ENCODE measurements at regions not wholly inside any gene's neighbourhood (a gene's known extent, or its start where the extent isn't known, plus 50 kb on each side); places are given as distances from the start of the nearest gene placed in this dataset.
A peak's percentile ranks its signal among the peaks of the same experiment; 100 is the strongest.
"Not testable (repeated sequence)": the region's sequence is repeated elsewhere in the genome, so short reads cannot be mapped to it uniquely, and the experiment has no call there.

DNA sequence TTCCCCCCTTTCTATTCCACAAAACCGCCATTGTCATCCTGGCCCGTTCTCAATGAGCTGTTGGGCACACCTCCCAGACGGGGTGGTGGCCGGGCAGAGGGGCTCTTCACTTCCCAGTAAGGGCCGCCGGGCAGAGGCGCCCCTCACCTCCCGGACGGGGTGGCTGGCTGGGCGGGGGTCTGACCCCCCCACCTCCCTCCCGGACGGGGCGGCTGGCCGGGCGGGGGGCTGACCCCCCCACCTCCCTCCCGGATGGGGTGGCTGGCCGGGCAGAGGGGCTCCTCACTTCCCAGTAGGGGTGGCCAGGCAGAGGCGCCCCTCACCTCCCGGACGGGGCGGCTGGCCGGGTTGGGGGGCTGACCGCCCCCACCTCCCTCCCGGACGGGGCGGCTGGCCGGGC is 363.6 kb upstream of the UMPS start:
- in situ Hi-C loops (cut with HindIII; ENCODE audit: low sequenced_read_pairs); DNase-seq (ENCODE audit: low spot score): not testable (repeated sequence)

- in situ Hi-C loops (cut with HindIII; ENCODE audit: low sequenced_read_pairs): no loop called here
These were observed 357.5 kb upstream of the UMPS start for GRCh38 chr3:124372775-124373174.

GRCh38 chr3:124373524-124373923 is 356.7 kb upstream of the UMPS start:
- in situ Hi-C loops (cut with HindIII; ENCODE audit: low sequenced_read_pairs): no loop called here
- DNase-seq (ENCODE audit: low spot score): no peak

More at GRCh38 chr3:124372775-124373174, 357.5 kb upstream of the UMPS start:
- DNase-seq (ENCODE audit: low spot score): no peak

DNA sequence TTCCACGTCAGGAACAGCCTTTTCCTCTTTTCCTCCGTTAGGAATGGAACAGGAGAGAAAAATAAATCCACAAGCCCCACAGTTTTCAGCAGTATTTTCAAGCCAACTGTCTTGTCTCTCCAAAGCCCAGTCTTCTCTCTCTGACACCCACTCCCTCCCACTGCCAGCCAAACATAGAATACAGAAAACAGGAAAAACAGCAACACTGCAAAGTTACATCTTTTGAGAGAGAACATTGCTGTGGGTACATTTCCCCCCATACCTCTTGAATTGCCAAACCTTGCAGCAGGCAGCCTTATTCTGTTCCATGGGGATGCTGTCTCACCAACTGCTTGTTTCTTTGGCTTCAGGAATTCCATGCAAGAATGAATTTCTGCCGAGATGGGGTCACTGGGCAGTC is 355.7 kb upstream of the UMPS start:
- no peak for DNase-seq (ENCODE audit: low spot score)
- in situ Hi-C loops (cut with HindIII; ENCODE audit: low sequenced_read_pairs): no loop called here

- DNase-seq (ENCODE audit: low spot score): no peak
- in situ Hi-C loops (cut with HindIII; ENCODE audit: low sequenced_read_pairs): no loop called here
These were observed 348.5 kb upstream of the UMPS start for GRCh38 chr3:124381575-124382333.

DNA sequence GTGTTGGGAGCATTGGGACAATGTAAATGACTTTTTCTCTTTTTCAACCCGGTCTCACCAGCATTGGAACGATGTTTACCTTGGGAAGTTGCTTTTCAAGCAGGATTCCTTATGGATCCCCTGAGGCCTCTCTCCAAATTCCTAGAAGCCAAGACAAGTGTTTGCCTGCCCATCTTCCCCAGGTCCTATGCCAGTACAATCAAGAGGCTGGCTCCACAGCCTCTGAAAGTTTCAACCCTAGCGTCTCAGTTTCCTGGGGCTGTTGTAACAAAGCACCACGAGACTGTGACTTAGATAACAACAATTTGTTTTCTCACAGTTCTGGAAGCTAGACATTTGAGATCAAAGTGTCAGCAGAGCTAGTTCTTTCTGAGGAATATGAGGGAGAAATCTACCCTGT is 347.2 kb upstream of the UMPS start:
- in situ Hi-C loops (cut with HindIII; ENCODE audit: low sequenced_read_pairs): no loop called here
- no peak for DNase-seq (ENCODE audit: low spot score)

GRCh38 chr3:124383846-124384466 is 346.3 kb upstream of the UMPS start:
- in situ Hi-C loops (cut with HindIII; ENCODE audit: low sequenced_read_pairs): no loop called here

DNA sequence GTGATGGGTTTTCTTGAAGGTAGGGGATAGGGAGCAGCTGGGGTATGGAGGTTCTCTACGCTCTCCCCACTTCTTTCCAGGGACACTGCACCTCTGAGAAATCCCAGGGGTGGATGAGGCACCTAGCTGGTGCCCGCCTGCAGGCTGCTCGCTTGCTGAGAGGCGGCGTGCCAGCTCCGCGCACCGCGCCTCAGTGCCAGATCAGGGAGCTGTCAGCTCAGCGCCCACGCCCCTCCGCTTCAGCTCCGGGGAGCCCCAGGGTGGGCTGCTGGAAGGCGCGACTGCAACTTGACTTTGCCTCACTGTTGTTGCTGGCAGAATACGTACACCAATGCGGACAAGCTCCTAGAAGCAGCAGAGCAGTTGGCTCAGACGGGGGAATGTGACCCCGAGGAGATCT is 345.7 kb upstream of the UMPS start:
- in situ Hi-C loops (cut with HindIII; ENCODE audit: low sequenced_read_pairs): no loop called here
- DNase-seq (ENCODE audit: low spot score): no peak

More at GRCh38 chr3:124383846-124384466, 346.3 kb upstream of the UMPS start:
- no peak for DNase-seq (ENCODE audit: low spot score)

DNA sequence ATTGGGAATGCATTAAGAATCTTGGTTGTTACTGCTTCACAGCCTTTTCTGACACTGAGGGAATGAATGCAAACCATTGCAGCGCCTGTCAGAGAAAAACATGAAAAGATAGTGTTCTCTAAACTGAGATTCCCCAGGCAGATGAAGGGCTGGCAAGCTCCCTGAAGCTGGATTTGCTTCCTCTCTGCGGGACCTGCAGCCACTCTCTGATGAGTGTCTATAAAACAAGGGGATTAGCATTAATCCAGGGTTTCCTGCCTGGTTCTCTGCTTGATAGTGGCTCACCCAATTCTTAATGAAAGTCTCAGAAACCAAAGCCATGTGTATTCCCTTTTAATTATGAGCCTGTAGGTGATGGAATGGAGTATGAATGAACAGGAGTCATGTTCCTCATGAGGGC is 344.3 kb upstream of the UMPS start:
- DNase-seq (ENCODE audit: low spot score): no peak
- in situ Hi-C loops (cut with HindIII; ENCODE audit: low sequenced_read_pairs): no loop called here

- no peak for DNase-seq (ENCODE audit: low spot score)
- in situ Hi-C loops (cut with HindIII; ENCODE audit: low sequenced_read_pairs): no loop called here
These were observed 343.2 kb upstream of the UMPS start for GRCh38 chr3:124386996-124387595.

DNA sequence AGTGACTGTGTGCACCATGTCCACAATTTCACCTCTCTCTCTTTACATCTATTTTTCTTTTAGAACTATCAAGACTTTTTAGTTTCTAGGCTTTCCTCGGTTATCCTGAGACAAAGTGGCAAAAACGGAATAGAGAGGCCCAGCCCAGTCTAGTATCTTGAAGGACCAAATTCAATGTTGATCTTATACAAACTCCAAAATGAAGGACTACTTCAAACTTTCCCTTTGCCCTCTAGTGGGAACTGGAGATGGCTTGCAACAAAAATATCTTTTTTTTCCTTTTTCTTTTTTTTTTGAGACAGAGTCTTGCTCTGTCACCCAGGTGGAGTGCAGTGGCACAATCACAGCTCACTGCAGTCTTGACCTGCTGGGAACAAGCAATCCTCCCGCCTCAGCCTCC is 338.5 kb upstream of the UMPS start:
- in situ Hi-C loops (cut with HindIII; ENCODE audit: low sequenced_read_pairs): no loop called here
- DNase-seq (ENCODE audit: low spot score): no peak

DNA sequence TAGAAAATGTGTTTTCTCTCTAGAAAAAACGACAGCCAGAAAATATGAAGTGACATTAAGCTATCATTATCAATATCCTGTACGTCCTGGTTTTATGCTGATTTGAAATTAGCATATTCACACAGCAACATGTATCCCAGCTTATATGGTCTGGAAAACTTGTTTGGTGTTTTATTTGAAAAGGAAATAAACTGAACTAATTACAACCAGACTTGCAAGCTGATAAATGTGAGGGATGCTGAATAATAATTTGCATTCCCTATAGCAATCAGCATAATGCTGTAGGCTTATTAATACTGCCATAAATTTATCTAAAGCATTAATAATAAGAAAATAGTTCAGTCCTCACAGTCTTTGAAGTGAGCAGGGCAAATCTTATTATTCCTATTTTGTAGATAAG is 336.9 kb upstream of the UMPS start:
- DNase-seq (ENCODE audit: low spot score): no peak
- in situ Hi-C loops (cut with HindIII; ENCODE audit: low sequenced_read_pairs): no loop called here

DNA sequence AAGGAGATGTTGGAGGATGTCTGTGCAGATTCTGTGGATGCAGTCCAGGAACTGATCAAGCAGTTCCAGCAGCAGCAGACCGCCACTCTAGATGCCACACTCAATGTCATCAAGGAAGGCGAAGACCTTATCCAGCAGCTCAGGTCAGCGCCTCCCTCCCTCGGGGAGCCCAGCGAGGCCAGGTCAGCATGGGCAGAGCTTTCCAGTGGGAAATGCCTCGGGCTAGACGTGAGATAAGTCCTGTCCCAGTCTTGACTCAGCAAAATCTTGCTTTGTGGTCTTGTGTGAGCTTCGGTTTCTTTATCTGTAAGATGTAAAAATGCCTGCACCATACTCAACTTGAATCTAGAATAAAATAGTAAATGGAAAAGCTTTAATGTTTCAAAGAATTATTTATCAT is 335.1 kb upstream of the UMPS start:
- no peak for DNase-seq (ENCODE audit: low spot score)
- in situ Hi-C loops (cut with HindIII; ENCODE audit: low sequenced_read_pairs): no loop called here

DNA sequence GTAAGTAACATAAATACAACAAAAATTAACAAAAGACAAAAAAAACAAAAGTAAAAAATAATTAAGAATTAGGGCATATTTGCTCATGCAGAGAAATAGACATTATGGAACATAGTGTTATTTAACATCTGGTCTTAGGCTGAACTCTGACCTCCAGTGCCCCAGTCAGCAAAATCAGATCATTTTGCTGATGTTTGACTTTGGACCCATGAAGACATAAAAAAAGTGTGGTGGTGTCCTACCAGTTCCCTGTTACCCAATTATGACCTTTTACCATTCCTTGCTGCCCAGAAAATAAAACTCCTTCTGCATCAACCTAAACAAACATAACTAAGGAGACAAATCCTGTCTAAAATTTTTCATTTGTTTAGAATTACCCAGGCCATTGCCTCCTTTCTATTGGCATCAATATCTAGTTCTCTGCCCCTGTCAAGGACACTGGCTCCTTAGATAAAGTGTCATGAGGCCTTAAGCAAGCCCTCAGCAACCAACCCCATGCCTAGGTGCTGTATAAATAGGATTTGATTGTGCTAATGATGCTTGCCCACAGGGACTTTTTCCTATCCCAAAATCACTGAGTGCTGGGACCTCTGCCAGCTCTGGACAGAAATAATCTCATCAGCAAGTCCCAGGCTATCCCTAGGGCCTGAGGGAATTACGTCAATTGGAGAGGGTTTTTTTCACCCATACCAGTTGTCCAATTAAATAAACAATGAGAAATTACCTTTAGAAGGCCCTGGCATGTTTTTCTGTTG is 334.5 kb upstream of the UMPS start:
- in situ Hi-C loops (cut with HindIII; ENCODE audit: low sequenced_read_pairs): no loop called here
- peak; percentile 23 for DNase-seq (ENCODE audit: low spot score)

GRCh38 chr3:124396339-124396950 is 333.8 kb upstream of the UMPS start:
- no peak for DNase-seq (ENCODE audit: low spot score)
- in situ Hi-C loops (cut with HindIII; ENCODE audit: low sequenced_read_pairs): no loop called here

- in situ Hi-C loops (cut with HindIII; ENCODE audit: low sequenced_read_pairs): no loop called here
- no peak for DNase-seq (ENCODE audit: low spot score)
These were observed 333.2 kb upstream of the UMPS start for GRCh38 chr3:124397088-124397487.

DNA sequence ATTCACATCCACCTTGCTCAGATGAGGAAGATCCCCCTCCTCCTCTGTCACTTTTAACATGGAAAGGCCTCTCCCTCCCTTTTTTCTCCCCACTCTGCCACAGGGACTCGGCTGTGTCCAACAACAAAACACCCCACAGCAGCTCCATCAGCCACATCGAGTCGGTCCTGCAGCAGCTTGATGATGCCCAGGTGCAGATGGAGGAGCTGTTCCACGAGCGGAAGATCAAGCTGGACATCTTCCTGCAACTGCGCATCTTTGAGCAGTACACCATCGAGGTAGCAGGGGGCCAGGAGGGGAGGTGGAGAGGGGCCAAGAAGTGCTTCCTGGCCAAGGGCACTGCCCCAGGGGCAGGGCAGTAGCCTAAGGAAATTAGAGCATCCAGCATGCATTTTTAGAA is 331.7 kb upstream of the UMPS start:
- in situ Hi-C loops (cut with HindIII; ENCODE audit: low sequenced_read_pairs): no loop called here
- no peak for DNase-seq (ENCODE audit: low spot score)

DNA sequence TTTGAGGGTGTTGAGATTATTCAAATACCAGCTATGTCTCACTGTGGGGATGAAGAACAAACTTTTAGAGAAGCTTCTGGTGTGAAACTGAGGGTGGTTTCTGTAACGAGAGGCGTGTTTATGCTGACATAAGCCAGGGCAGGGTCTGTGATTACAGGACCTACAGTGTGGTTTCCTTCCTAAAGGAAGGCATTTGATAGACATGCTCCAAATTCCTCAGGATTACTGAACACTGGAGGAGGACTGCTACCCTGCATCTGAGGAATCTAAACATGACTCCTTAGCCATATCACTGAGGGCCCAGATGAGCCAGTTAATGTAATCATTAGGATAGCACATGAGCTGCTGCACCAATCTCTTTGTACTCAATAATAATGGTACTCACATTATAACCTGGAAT is 328.4 kb upstream of the UMPS start:
- DNase-seq (ENCODE audit: low spot score): no peak
- in situ Hi-C loops (cut with HindIII; ENCODE audit: low sequenced_read_pairs): no loop called here

- in situ Hi-C loops (cut with HindIII; ENCODE audit: low sequenced_read_pairs): no loop called here
These were observed 327.5 kb upstream of the UMPS start for GRCh38 chr3:124402791-124403190.

DNA sequence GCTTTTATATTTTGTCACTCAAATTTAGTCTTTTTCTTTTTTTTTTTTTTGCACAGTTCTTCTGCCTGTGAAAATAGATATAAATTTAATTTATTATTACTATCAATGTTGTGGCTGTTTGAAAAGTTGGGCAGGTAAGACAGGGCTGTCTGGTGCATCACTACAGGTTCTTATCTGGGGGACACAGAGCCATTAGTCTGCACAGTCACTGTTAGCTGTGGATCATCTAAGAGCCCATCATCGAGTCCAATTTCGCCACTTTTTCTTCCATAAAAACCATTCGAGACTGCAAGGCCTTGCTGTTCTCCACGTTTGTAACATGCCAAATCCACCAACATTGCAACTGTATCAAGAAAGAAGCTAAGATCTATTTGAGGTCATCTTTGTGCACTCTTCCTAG is 325.6 kb upstream of the UMPS start:
- no peak for DNase-seq (ENCODE audit: low spot score)
- in situ Hi-C loops (cut with HindIII; ENCODE audit: low sequenced_read_pairs): no loop called here

More at GRCh38 chr3:124402791-124403190, 327.5 kb upstream of the UMPS start:
- DNase-seq (ENCODE audit: low spot score): no peak
